GM23248 (cell line): ENCODE measurements at regions not wholly inside any gene's neighbourhood (a gene's known extent, or its start where the extent isn't known, plus 50 kb on each side); places are given as distances from the start of the nearest gene placed in this dataset.

ENCODE experiments used
- DNase-seq: peaks from one replicate; pipeline ENCODE4 v3.0.0-alpha.2; 2015
- H2AFZ ChIP-seq: fragments of 200-600 bp; sonication (generic); 2 replicates; pipeline ENCODE4 v1.6.1; 2016; ENCODE audit warnings: antibody characterized with exemption
- H3F3A ChIP-seq: fragments of 200-600 bp; sonication (generic); 2 replicates; pipeline ENCODE4 v1.6.1; 2016; ENCODE audit warnings: mild to moderate bottlenecking, antibody characterized with exemption, mixed run types; ENCODE audit not compliant: insufficient read depth
- H3K27ac ChIP-seq: fragments of 200-600 bp; sonication (generic); 2 replicates; pipeline ENCODE4 v1.5.1; 2016; ENCODE audit warnings: mild to moderate bottlenecking
- H3K27me3 ChIP-seq: fragments of 200-600 bp; sonication (generic); replicated peaks from 2 replicates; pipeline ENCODE4 v1.6.1; 2016; ENCODE audit warnings: mild to moderate bottlenecking; ENCODE audit not compliant: insufficient read depth
- H3K36me3 ChIP-seq: fragments of 200-600 bp; sonication (generic); 2 replicates; pipeline ENCODE4 v1.6.1; 2016; ENCODE audit warnings: low read depth, mild to moderate bottlenecking
- H3K4me1 ChIP-seq: fragments of 200-600 bp; sonication (generic); 2 replicates; pipeline ENCODE4 v1.6.1; 2016; ENCODE audit warnings: mild to moderate bottlenecking; ENCODE audit not compliant: insufficient read depth
- H3K4me2 ChIP-seq: fragments of 200-600 bp; sonication (generic); one replicate; pipeline ENCODE4 v1.6.1; 2016; ENCODE audit warnings: mild to moderate bottlenecking; ENCODE audit not compliant: unreplicated experiment
- H3K4me3 ChIP-seq: fragments of 200-600 bp; sonication (generic); 2 replicates; pipeline ENCODE4 v1.5.1; 2016; ENCODE audit warnings: mild to moderate bottlenecking
- H3K79me2 ChIP-seq: fragments of 200-600 bp; sonication (generic); 2 replicates; pipeline ENCODE4 v1.6.1; 2016; ENCODE audit warnings: mild to moderate bottlenecking; ENCODE audit not compliant: insufficient read depth
- H3K9ac ChIP-seq: fragments of 200-600 bp; sonication (generic); 2 replicates; pipeline ENCODE4 v1.6.1; 2016; ENCODE audit warnings: mild to moderate bottlenecking
- H3K9me2 ChIP-seq: fragments of 200-600 bp; sonication (generic); 2 replicates; pipeline ENCODE4 v1.6.1; 2016; ENCODE audit warnings: mixed run types, mild to moderate bottlenecking, moderate library complexity; ENCODE audit not compliant: insufficient read depth
- H3K9me3 ChIP-seq: fragments of 200-600 bp; sonication (generic); one replicate; pipeline ENCODE4 v1.6.1; 2017; ENCODE audit warnings: low read depth
- H4K20me1 ChIP-seq: fragments of 200-600 bp; sonication (generic); 2 replicates; pipeline ENCODE4 v1.6.0; 2016; ENCODE audit not compliant: insufficient read depth
- EZH2 ChIP-seq: fragments of 200-600 bp; sonication (generic); IDR thresholded peaks from 2 replicates; pipeline ENCODE4 v1.6.1; 2018; ENCODE audit warnings: antibody characterized with exemption, mild to moderate bottlenecking; ENCODE audit not compliant: insufficient read depth, poor library complexity, severe bottlenecking
- EZH2phosphoT487 ChIP-seq: fragments of 200-600 bp; sonication (generic); IDR thresholded peaks from 2 replicates; pipeline ENCODE4 v1.6.1; 2018; ENCODE audit warnings: antibody characterized with exemption, moderate library complexity, mild to moderate bottlenecking, low read depth; ENCODE audit not compliant: insufficient read depth
- WGBS, 2 experiments: methylation state at CpG; one replicate each; pipeline ENCODE4 v1.1.6; 2015 to 2017; ENCODE audit warnings: low lambda C conversion rate in 2 of 2, low coverage in 1 of 2; ENCODE audit errors: missing lambda C conversion rate in 2 of 2; 5-methylcytosine and 5-hydroxymethylcytosine counted together
- in situ Hi-C: fragments of 300-500 bp; cut with MboI; formaldehyde crosslinking; loops from 2 replicates; pipeline ENCODE4 v1.15.0; 2020

GRCh38 chr12:48279601-48280000 is 71.1 kb downstream of the ZNF641 start:
- Histone ChIP-seq H3K27me3 (no peaks in the 10 kb centered on the region; the same call in 1 of the 2 replicates), H3K4me1 (no peaks in the 10 kb centered on the region), H3K9ac (no peak overlapping the region), H2AFZ (no peak overlapping the region), H3K9me2 (no peaks in the 10 kb centered on the region), H3F3A (no peaks in the 10 kb centered on the region), H3K9me3 (no peaks in the 10 kb centered on the region), H4K20me1 (no peaks in the 10 kb centered on the region), H3K27ac (no peak overlapping the region), H3K4me2 (no peak overlapping the region), H3K4me3 (no peak overlapping the region), H3K79me2 (no peaks in the 10 kb centered on the region), H3K36me3 (no peaks in the 10 kb centered on the region)
- TF ChIP-seq EZH2 (no peak), EZH2phosphoT487 (no peak)
- no peak for DNase-seq
- in situ Hi-C loops: no loop called here
- WGBS, 2 experiments: 0% methylated on average over 1 of the region's 1 CpG

GRCh38 chr12:48279101-48279500 is 71.6 kb downstream of the ZNF641 start:
- Histone ChIP-seq H4K20me1 (no peaks in the 10 kb centered on the region), H3K9me3 (no peaks in the 10 kb centered on the region), H3K9me2 (no peaks in the 10 kb centered on the region), H3K4me3 (no peak overlapping the region), H3K9ac (no peak overlapping the region), H3K79me2 (no peaks in the 10 kb centered on the region), H3F3A (no peaks in the 10 kb centered on the region), H3K27me3 (no peaks in the 10 kb centered on the region; the same call in 1 of the 2 replicates), H3K27ac (no peak overlapping the region), H3K4me2 (no peak overlapping the region), H2AFZ (no peak overlapping the region), H3K4me1 (no peaks in the 10 kb centered on the region), H3K36me3 (no peaks in the 10 kb centered on the region)
- in situ Hi-C loops: no loop called here
- no peak for DNase-seq
- TF ChIP-seq EZH2 (no peak), EZH2phosphoT487 (no peak)

- Histone ChIP-seq H3K36me3 (no peaks in the 10 kb centered on the region), H3K27me3 (no peaks in the 10 kb centered on the region; the same call in 1 of the 2 replicates), H3K9me3 (no peaks in the 10 kb centered on the region), H3K4me3 (no peak overlapping the region), H3F3A (no peaks in the 10 kb centered on the region), H3K9me2 (no peaks in the 10 kb centered on the region), H2AFZ (no peak overlapping the region), H4K20me1 (no peaks in the 10 kb centered on the region), H3K27ac (no peak overlapping the region), H3K9ac (no peak overlapping the region), H3K79me2 (no peaks in the 10 kb centered on the region), H3K4me2 (no peak overlapping the region), H3K4me1 (no peaks in the 10 kb centered on the region)
- 25 to 32% methylated on average over 2 of the region's 2 CpGs for WGBS, 2 experiments
- in situ Hi-C loops: no loop called here
- TF ChIP-seq EZH2: no peak
- no peak for TF ChIP-seq EZH2phosphoT487
- DNase-seq: no peak
These were observed 73.5 kb upstream of the OR10AD1 start for GRCh38 chr12:48276621-48277020.

GRCh38 chr12:48266826-48267225 is 63.7 kb upstream of the OR10AD1 start:
- Histone ChIP-seq H3K4me3 (no peak overlapping the region), H2AFZ (no peak overlapping the region), H3K36me3 (no peaks in the 10 kb centered on the region), H3K79me2 (no peaks in the 10 kb centered on the region), H4K20me1 (no peaks in the 10 kb centered on the region), H3K4me2 (no peak overlapping the region), H3K9me3 (no peaks in the 10 kb centered on the region), H3K4me1 (no peaks in the 10 kb centered on the region), H3K9ac (no peak overlapping the region), H3K9me2 (no peaks in the 10 kb centered on the region), H3K27me3 (peaks cover 12% of the 10 kb centered on the region; the same call in 1 of the 2 replicates), H3K27ac (no peak overlapping the region), H3F3A (no peaks in the 10 kb centered on the region)
- no peak for DNase-seq
- in situ Hi-C loops: no loop called here
- 65 to 71% methylated on average over 1 of the region's 1 CpG for WGBS, 2 experiments
- TF ChIP-seq EZH2 (no peak), EZH2phosphoT487 (no peak)

- no peak overlapping the region for H3K4me2 ChIP-seq
- no peak overlapping the region for H2AFZ ChIP-seq
These were observed 62.7 kb upstream of the OR10AD1 start for GRCh38 chr12:48265777-48266176.

More at GRCh38 chr12:48265777-48266176, 62.7 kb upstream of the OR10AD1 start:
- H3K4me1 ChIP-seq: no peaks in the 10 kb centered on the region
- H3K27ac ChIP-seq: no peak overlapping the region
- H3F3A ChIP-seq: no peaks in the 10 kb centered on the region
- H3K9me3 ChIP-seq: no peaks in the 10 kb centered on the region
- H3K36me3 ChIP-seq: no peaks in the 10 kb centered on the region
- H3K79me2 ChIP-seq: no peaks in the 10 kb centered on the region
- in situ Hi-C loops: no loop called here
- peaks cover 12% of the 10 kb centered on the region; the same call in 1 of the 2 replicates for H3K27me3 ChIP-seq
- no peak for DNase-seq
- H3K9ac ChIP-seq: no peak overlapping the region
- no peak overlapping the region for H3K4me3 ChIP-seq
- TF ChIP-seq EZH2phosphoT487 (no peak), EZH2 (no peak)
- H3K9me2 ChIP-seq: no peaks in the 10 kb centered on the region
- no peaks in the 10 kb centered on the region for H4K20me1 ChIP-seq
